ENCODE measurements at regions not wholly inside any gene's neighbourhood (a gene's known extent, or its start where the extent isn't known, plus 50 kb on each side); places are given as distances from the start of the nearest gene placed in this dataset.

DNA sequence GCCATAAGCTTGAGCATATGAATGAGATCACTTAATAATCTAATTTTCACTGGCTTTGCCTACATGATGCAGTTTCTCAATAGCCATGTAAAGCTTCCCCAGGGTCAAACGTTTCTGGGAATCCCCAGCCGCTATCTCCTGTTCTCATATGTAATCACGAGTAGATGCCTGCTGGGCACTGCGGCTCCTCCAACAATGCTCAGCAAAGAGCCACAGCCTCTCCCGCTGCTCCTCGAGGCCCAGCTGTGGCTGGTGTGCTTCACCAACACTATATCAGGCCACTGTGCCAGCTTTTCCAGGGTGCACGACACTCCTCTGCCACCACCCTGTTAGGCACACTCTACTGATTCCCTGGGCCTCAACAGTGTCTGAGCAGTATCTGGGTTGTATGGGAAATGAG is 78.3 kb upstream of the RASGEF1B start:
- no peak for FAIRE-seq
- TF ChIP-seq POLR2AphosphoS5 (IDR thresholded peaks at IDR 0.05; ENCODE audit: low read depth, low read length): no peak
- no peak for DNase-seq (ENCODE audit: insufficient read length)

DNA sequence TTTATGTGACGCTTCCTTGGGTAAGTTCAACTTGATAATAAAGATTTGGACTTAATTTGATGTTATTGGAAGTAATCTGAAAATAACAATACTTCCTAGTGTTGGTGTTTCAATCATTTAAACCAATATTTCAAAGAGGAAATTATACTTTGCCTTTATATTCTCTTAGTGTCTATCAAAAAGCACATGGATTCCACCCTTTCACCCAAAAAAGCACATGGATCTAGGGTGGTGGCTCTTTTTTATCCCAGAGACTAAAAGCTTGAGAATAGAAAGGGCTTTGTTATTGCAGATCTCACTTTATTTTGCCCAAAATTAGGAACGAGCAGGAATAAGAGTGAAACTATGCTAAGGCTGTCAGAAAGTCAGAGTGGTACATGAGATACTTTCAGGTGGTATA is 75.1 kb upstream of the RASGEF1B start:
- FAIRE-seq (no peak), DNase-seq (ENCODE audit: insufficient read length) (no peak)
- TF ChIP-seq POLR2AphosphoS5 (IDR thresholded peaks at IDR 0.05; ENCODE audit: low read depth, low read length) (no peak), TAF1 (IDR thresholded peaks at IDR 0.05; ENCODE audit: borderline replicate concordance, low read depth, low read length) (no peak), POLR2A (IDR thresholded peaks at IDR 0.05; ENCODE audit: low read depth, low read length) (no peak)

GRCh38 chr4:81541161-81541945 is 69.6 kb upstream of the RASGEF1B start:
- TF ChIP-seq POLR2AphosphoS5 (IDR thresholded peaks at IDR 0.05; ENCODE audit: low read depth, low read length) (no peak), TAF1 (IDR thresholded peaks at IDR 0.05; ENCODE audit: borderline replicate concordance, low read depth, low read length) (no peak), POLR2A (IDR thresholded peaks at IDR 0.05; ENCODE audit: low read depth, low read length) (no peak)
- no peak for DNase-seq (ENCODE audit: insufficient read length)
- FAIRE-seq: no peak

- FAIRE-seq (no peak), DNase-seq (ENCODE audit: insufficient read length) (no peak)
- TF ChIP-seq TAF1 (IDR thresholded peaks at IDR 0.05; ENCODE audit: borderline replicate concordance, low read depth, low read length): no peak
- TF ChIP-seq POLR2AphosphoS5 (IDR thresholded peaks at IDR 0.05; ENCODE audit: low read depth, low read length): no peak
- TF ChIP-seq POLR2A (IDR thresholded peaks at IDR 0.05; ENCODE audit: low read depth, low read length): no peak
Measured at GRCh38 chr4:81538716-81539427, 67.2 kb upstream of the RASGEF1B start.

- no peak for FAIRE-seq
- no peak for DNase-seq (ENCODE audit: insufficient read length)
Measured at GRCh38 chr4:81531410-81531809, 59.7 kb upstream of the RASGEF1B start.

GRCh38 chr4:81528979-81529378 is 57.3 kb upstream of the RASGEF1B start:
- FAIRE-seq (no peak), DNase-seq (ENCODE audit: insufficient read length) (no peak)
- no peak for TF ChIP-seq POLR2AphosphoS5 (IDR thresholded peaks at IDR 0.05; ENCODE audit: low read depth, low read length)

More at GRCh38 chr4:81531410-81531809, 59.7 kb upstream of the RASGEF1B start:
- TF ChIP-seq POLR2A (IDR thresholded peaks at IDR 0.05; ENCODE audit: low read depth, low read length) (no peak), TAF1 (IDR thresholded peaks at IDR 0.05; ENCODE audit: borderline replicate concordance, low read depth, low read length) (no peak), POLR2AphosphoS5 (IDR thresholded peaks at IDR 0.05; ENCODE audit: low read depth, low read length) (no peak)

GRCh38 chr4:81528200-81528599 is 56.5 kb upstream of the RASGEF1B start:
- TF ChIP-seq POLR2AphosphoS5 (IDR thresholded peaks at IDR 0.05; ENCODE audit: low read depth, low read length) (no peak), TAF1 (IDR thresholded peaks at IDR 0.05; ENCODE audit: borderline replicate concordance, low read depth, low read length) (no peak), POLR2A (IDR thresholded peaks at IDR 0.05; ENCODE audit: low read depth, low read length) (no peak)
- DNase-seq (ENCODE audit: insufficient read length) (no peak), FAIRE-seq (no peak)

GRCh38 chr4:81527709-81528108 is 56.0 kb upstream of the RASGEF1B start:
- no peak for FAIRE-seq

GRCh38 chr4:81527115-81527514 is 55.4 kb upstream of the RASGEF1B start:
- TF ChIP-seq POLR2A (IDR thresholded peaks at IDR 0.05; ENCODE audit: low read depth, low read length) (no peak), TAF1 (IDR thresholded peaks at IDR 0.05; ENCODE audit: borderline replicate concordance, low read depth, low read length) (no peak), POLR2AphosphoS5 (IDR thresholded peaks at IDR 0.05; ENCODE audit: low read depth, low read length) (no peak)
- FAIRE-seq (no peak), DNase-seq (ENCODE audit: insufficient read length) (no peak)

More at GRCh38 chr4:81527709-81528108, 56.0 kb upstream of the RASGEF1B start:
- TF ChIP-seq POLR2A (IDR thresholded peaks at IDR 0.05; ENCODE audit: low read depth, low read length): no peak
- no peak for TF ChIP-seq POLR2AphosphoS5 (IDR thresholded peaks at IDR 0.05; ENCODE audit: low read depth, low read length)
- no peak for TF ChIP-seq TAF1 (IDR thresholded peaks at IDR 0.05; ENCODE audit: borderline replicate concordance, low read depth, low read length)
- no peak for DNase-seq (ENCODE audit: insufficient read length)

- FAIRE-seq (no peak), DNase-seq (ENCODE audit: insufficient read length) (no peak)
- TF ChIP-seq POLR2A (IDR thresholded peaks at IDR 0.05; ENCODE audit: low read depth, low read length): no peak
- no peak for TF ChIP-seq TAF1 (IDR thresholded peaks at IDR 0.05; ENCODE audit: borderline replicate concordance, low read depth, low read length)
- no peak for TF ChIP-seq POLR2AphosphoS5 (IDR thresholded peaks at IDR 0.05; ENCODE audit: low read depth, low read length)
Measured at GRCh38 chr4:81526706-81527105, 55.0 kb upstream of the RASGEF1B start.

DNA sequence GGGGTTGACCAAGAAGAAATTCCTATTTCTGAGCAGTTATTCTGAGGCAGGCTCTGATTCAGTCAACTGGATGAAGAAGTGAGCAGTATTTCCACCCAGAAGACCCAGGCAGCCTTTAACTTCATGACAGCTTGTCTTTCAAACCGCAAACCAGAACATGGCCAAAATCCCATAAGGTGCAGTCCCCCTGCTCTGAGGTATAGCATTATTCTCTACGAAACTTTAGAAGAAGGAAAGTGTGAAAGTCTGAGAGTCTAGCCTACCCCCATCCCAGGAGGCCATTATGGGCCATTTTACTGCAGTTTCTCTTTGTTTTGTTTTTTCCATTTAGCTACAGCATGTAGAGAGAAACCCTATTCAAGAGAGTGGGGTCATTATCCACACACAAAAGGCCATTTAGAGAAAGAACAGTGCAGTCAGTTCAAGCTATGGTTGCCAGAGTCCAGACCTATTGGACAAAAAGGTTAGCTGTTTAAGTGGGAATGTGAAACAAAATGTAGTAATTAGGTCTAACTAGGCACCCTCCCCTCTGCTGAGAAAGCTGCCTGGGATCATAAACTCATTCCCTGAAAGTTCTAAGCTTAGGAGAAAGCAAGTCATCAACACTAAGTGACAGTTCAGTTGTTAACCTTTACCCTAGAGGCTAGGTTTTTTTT is 52.1 kb upstream of the RASGEF1B start:
- DNase-seq (ENCODE audit: insufficient read length) (no peak), FAIRE-seq (no peak)
- no peak for TF ChIP-seq POLR2AphosphoS5 (IDR thresholded peaks at IDR 0.05; ENCODE audit: low read depth, low read length)
- no peak for TF ChIP-seq POLR2A (IDR thresholded peaks at IDR 0.05; ENCODE audit: low read depth, low read length)
- no peak for TF ChIP-seq TAF1 (IDR thresholded peaks at IDR 0.05; ENCODE audit: borderline replicate concordance, low read depth, low read length)

DNA sequence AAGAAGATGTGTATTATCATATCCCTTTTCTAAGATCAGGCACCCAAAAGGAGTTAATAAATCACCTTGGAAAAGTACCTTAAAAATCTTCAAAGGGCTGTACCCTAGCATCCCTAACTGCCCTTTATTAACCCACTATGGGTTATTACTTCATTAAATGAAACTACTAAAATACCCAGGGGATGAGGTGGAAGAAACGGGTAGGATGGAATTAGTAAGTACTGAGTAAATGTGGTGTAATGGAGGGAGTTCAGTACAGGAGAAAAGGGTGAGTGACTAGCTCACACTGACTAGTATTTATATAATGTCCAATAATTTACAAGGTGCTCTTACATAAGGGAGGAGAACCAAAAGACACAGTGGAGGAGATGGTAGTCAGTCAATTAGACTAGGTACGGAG is 51.0 kb upstream of the RASGEF1B start:
- TF ChIP-seq POLR2AphosphoS5 (IDR thresholded peaks at IDR 0.05; ENCODE audit: low read depth, low read length): no peak
- TF ChIP-seq TAF1 (IDR thresholded peaks at IDR 0.05; ENCODE audit: borderline replicate concordance, low read depth, low read length): no peak
- DNase-seq (ENCODE audit: insufficient read length) (no peak), FAIRE-seq (no peak)
